ENCODE measurements at regions not wholly inside any gene's neighbourhood (a gene's known extent, or its start where the extent isn't known, plus 50 kb on each side); places are given as distances from the start of the nearest gene placed in this dataset.
"Not testable (repeated sequence)": the region's sequence is repeated elsewhere in the genome, so short reads cannot be mapped to it uniquely, and the experiment has no call there.

DNA sequence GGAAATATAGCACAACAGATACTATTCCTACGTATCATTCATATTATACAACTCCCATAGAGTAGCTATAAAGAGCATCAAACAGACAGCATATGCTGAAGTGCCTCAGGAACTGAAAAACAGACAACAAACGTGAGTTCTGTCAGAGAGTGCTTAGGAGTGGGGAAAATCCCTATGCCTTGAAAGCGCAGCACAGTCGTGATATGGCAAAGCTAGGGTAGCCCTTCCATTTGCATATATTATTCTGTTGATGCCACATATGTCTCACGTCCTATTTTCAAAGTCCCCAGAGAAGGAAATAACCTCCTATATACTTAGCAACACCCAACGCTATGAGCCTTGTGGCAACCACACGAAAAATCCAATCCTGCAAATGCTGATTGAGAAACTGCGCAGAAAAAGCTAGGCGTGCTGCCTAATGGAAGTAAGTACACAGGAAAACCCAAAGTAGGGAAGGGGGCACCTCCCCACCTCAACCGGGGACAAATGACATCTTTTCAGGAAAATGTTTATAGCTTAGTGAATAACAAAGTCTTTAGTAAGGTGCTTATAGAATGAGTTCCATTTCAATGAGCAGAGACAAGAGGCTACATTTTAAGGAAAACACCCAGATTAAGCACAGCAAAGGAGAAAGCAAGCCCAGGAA lies 105.1 kb downstream of the MED10 start:
- no peak for DNase-seq

DNA sequence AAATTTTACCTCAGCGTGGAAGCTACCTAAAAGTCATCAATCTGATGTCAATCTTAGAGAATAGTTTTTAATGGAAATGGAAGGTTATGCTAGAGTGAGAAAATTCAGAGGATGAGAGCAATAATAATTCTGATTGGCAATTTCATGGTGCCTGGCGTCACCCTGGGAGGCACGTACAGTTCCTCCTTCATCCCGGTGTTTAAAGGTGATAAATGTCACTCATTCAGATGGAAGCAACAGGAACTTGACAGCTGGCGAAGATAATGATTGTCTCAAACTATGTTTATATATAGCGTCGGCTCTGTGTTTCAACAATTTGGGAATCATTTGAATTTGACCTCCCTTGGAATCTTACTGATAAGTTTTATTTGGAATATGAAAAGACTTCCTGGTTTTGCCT lies 108.4 kb downstream of the MED10 start:
- DNase-seq = no peak

DNA sequence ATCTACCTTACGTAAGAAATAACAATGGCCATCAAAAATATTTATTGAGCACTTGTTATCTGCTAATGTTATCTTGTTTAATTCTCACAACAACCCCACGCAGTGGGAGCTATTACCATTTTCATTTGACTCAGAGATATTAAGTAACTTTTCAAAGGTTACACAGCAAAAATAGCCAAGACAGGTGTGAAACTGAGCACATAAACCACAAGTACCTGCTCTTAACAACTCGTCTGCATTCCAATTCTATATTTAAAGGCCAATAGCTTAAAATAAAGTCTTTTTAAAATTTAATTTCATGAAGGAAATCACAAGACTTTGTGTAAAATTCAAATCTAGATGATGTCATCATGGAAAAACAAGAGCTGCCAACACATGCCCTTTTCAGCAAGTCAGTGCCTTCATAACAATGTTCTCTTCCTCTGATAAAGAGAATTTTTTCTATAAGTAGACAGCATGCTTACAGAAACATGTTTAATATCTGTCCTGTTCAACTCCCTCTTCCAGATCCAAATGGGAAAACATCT lies 111.6 kb downstream of the MED10 start:
- no peak for DNase-seq

DNA sequence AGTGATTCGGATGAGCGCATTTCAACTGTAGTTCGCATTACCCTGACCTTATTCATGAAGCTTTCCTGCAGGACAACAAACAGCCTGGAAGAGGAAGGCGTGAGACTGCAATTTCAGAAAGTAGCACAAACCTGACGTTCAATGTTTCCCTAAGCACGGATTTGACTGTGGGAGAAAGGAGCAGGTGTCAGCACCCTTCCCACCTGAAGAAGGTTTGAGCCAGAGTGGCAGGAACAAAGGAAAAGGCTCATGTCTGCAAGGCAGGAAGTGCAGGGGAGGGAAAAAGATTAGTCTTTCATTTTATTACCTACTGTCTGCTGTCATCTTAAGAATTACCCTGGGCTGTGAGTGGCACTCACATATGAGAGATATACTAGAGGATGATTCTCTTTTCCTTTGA lies 114.0 kb downstream of the MED10 start:
- no peak for DNase-seq

DNA sequence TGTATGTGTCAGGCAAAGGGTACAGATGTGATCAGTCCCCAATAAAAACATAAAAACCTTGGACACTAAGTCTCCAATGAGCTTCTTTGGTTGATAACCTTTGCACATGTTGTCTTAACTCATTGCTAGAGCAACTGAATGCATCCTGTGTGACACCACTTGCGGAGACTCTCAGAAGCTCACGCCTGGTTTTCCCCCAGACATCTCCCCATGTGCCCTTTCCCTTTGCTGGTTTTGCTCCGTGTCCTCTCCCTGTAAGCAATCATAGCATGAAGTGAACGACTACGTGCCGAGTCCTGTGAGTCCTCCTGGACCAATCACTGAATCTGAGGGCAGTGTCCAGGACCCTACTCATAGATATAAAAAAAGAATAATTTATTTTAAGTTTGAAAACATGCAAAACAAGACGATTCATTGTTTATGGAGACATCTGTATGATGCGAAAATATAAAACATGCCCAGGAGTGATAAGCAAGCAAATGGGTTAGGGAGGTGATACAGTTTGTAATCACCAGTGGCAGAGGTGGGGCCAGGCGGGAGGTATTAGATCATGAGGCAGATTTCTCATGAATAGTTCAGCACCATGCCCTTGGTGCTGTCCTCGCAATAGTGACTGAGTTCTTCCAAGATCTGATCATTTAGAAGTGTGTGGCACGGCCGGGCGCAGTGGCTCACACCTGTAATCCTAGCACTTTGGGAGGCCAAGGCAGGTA lies 115.5 kb downstream of the MED10 start:
- no peak for DNase-seq

DNA sequence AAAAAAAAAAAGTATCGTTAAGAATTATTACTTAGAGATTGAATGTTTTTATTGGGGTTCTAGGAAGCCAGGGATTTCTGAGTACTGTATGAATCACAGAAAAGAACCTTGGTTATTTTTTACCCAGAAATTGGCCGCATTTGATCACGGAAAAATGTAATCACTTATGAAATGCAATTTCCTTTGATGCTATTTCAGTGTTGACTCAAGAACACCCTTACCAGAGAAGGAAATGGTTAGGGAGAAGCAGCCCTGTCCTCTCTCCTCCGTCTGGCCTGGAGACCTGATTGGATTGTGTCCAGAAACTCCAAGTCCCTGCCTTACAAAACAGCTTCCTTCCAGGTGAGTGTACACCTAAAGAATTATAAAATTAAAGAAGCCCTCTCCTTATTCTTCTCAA lies 116.7 kb downstream of the MED10 start:
- no peak for DNase-seq

DNA sequence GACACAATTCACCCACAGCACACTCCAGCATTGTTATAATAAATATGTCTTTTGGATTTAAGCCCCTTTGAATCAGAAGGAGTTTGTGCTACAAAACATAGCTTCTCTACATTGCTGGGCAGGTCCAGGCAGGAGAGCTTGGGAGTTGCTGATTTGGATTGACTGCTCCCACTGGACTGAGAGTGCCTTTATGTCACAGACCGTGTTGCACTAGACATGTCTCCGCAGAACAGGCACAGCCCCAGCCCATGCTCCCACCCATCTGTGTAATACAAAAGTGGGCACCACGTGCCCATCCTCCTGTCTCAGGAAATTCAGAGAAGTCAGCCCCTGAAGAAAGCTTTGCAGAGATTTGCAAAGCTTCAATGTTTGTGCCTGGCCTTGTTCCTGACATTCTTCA lies 117.1 kb downstream of the MED10 start:
- DNase-seq = no peak

DNA sequence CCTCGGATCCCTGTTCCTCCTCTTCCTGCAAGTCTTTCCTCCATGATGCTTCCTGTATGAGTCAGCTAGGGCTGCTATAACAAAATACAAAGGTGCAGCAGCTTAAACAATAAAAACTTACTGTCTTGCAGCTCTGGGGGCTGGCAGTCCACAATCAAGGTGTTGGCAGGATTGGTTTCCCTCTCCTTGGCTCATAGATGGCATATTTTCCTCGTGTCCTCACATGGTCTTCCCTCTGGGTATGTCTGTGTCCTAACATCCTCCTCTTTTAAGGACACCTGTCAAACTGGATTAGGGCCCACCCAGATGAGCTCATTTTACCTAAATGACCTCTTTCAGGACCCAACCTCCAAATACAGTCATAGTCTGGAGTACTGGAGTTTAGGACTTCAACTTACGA lies 117.5 kb downstream of the MED10 start:
- DNase-seq = no peak

DNA sequence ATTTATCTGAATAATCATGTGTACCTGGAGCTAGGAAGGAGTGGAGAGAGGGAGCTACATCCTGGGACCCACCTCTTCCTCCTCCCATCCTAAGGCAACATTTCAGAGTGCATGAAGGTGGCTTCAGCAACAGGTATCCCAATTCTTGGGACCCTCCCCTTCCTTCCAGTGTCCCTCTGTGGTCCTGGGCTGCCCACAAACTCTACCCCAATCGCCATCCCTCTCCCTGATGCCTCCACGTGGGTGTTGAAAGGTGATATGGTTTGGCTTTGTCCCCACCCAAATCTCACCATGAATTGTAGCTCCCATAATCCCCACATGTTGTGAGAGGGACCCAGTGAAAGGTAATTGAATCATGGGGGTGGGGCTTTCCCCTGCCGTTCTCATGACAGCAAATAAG lies 121.4 kb downstream of the MED10 start:
- no peak for DNase-seq

DNA sequence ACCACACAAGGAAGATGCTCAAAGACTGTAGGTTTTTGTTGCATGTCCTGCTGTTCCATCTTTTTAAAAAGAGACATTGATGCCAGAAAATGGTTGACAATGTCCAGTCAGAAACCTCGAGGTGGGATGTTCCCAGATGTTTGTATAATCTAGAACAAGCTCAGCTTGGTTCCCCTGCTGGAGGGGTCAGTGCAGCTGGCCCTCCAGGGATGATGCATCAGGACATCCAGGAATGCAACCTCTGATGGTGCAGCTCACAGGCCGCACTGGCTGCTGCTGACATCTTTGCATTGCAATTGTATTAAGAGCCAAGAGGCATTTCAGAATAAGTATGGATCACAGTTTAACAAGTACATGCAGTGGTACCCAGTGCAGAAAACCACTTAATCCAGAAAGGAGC lies 122.4 kb downstream of the MED10 start:
- DNase-seq = no peak

DNA sequence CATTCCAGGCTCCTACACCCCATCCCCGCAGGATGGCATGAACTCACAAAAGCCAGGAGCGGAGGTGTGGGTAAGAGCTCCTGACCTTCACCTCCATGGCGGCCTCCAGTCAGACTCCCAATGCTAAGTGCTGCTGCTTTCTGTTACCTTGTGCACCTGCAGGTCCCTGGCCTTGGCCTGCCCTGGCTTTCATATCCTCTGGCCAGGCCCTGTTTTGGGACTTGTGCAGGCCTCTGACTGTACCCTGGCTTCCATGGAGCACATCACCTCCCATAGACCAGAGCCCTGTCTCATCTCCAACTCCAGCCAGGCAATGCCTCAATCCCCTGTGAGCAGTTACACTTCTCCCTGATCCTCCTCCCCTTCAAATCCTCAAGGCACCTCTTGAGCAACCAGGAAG lies 124.5 kb downstream of the MED10 start:
- DNase-seq = no peak

DNA sequence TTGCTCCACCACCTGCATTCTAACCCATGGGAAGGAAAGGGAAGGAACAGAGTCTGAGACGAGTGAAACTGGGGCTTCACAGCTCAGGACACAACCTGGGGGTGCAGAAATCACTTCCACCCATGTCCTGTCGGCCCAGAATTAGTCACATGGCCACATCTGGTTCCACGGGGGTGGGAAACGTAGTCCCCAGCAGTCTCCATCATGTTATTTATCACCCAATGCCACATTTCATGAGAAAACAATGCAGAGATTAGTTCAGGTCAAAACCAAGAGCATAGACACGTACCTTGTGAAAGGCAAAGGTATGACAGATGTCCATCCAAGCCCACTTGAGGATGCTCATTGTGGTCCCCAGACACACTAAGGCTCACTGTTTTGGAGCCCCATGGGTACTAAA lies 125.1 kb downstream of the MED10 start:
- no peak for DNase-seq

DNA sequence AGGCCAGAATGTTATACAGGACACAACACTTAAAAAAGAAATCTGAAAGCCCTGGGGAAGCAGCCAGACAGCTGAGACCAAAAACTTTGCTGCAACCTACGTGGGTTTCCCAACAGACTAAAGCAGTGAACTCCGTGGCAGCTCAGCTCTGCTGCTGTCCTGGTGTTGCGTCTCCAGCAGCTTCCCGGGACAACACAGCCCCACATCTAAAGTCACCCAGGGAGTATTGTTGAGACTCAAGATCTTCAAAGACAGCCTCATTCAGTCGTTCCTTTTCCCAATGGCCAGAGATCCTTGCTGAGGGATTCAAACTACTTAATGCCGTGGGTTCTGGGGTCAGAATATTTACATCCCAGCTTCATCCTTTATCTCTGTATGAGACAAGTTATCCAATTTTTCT lies 125.8 kb downstream of the MED10 start:
- no peak for DNase-seq

DNA sequence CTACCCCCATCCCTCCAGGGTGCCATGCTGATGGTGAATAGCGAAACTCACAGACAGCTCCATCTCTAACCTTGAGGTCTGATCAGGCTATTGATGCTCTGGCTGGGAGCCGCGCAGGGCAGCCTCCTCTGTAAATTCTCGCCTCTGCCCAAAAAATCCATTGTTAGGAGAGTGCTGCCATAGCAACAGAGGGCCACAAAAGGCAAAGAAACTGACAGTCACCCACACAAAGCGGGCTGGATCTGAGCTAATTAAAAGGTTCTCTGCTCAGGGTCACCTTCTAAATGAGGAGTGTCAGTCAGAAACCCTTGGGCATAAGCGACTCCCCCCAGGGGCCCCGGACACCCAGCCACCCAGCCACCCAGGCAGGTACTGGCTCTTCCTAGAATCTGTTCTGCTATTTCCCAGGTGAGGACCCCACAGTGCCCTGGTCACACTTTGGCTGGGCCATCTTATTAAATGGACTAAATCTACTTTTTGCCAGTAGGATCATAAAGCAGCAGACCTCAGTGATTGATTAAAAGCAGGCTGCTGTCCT lies 126.7 kb downstream of the MED10 start:
- no peak for DNase-seq

DNA sequence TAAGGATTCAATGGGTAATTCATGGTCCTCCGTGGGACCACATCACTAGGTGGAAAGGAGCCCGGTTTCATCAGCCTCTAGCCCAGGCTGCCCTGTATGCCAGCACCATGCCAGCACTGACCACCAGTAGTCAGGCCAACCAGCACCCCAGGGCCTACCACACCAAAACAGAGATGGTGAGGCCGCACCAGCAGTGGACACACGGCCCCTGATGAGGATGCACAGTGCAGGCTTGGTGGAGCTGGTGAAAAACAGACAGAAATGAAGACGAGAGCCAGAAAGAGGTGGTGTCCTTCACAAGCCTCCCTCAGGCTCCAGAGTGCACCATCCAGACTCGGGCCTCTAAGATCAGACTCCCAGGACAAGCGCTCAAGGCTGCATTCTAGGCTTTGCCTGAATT lies 128.2 kb downstream of the MED10 start:
- no peak for DNase-seq

DNA sequence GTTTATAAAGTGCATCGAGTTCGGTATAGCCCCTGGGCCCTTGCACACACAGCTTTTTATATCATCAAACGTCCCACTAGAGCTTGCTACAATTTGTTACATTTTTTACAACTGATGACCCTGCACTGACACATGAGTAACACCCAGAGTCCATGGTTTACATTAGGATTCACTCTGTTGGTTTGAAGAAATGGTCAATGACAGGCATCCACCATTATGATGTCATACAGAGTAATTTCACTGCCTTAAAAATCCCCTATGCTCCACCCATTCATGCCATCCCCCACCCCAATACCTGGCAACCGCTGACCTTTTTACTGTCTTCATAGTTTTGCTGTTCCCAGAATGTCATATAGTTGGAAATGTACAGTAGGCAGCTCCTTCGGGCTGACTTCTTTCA lies 130.2 kb downstream of the MED10 start:
- DNase-seq = no peak

DNA sequence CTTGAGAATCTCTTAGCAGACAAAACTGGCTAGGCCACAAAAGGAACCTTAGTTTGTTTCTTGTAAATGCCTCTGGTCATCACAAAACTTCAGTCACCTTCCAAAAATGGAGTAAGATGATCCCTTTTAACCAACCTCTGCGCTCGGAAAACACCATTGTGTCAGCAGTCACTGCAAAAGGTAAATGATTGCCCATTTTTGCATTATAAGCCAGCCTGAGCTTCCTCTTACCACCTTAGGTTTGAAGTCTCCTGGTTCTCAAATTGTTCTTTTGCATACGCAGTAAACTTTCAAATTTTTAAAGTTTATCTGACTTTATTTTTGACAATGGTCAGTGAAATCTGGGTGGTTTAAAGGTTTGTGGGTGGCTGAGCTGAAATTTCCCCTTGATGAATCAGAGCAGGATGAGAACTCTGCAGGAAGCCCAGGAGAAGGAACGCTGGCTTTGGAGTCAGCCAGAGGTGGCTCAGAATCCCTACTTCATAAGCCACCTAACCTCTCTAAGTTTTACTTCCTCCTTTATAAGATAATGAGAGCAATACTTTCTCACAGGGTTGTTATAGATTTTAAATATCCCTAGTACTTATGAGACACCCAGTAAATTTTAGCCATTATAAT lies 131.4 kb downstream of the MED10 start:
- DNase-seq = no peak

DNA sequence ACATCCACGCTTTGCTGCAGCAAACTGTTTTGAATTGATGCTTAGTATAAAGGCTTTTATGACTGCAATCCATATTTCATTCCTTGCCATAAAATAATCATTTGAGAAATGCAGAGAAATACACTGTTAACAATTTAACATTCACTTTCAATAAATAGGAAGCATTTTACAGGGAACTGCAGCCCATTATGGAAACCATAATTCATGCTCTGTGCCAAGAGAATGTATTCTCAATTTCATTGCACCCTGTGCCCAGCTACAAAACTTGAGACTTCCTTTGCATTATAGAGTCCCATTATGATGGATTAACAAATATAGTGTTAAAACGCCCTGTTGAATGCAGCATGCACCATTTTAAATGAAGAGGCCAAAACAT lies 134.0 kb downstream of the MED10 start:
- DNase-seq = no peak

DNA sequence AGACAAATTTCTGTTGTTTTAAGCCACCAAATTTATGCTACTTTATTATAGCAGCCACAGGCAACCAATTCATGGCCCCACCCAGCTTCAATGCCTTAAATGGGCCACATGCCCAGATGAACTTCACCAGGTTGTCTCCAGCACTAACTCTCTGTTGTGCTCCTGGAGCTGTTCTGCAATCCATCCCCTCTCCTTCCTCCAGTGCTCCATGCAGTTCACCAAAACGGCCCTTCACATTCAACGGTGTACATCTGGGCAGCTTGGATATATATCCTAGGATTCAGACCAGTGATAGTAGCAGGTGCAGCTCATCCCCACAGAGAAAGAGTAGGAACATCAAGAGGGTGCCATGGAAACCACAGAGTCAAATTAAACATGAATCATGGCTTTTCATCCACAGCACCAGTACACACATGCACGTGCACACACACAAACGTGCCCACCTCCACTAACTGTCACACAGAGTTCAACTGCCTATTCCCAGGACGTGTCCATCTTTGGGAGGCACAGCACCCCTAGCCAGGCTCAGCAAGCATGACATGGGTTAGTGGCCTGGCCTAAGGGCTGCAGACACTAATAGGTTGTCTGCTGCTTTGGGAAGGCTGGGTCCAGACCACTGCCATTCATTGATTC lies 134.5 kb downstream of the MED10 start:
- no peak for DNase-seq

DNA sequence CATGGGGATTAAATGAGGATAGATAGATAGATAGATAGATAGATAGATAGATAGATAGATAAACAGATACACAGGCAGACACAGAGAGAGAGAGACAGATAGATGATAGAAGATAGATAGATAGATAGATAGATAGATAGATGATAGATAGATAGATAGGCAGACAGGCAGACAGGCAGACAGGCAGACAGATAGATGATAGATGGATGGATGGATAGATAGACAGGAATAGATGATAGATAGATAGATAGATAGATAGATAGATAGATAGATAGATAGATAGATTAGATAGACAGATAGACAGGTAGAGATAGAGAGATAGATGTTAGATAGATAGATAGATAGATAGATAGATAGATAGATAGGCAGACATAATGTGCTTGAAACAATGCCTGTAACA lies 137.3 kb downstream of the MED10 start:
- not testable (repeated sequence) for DNase-seq

DNA sequence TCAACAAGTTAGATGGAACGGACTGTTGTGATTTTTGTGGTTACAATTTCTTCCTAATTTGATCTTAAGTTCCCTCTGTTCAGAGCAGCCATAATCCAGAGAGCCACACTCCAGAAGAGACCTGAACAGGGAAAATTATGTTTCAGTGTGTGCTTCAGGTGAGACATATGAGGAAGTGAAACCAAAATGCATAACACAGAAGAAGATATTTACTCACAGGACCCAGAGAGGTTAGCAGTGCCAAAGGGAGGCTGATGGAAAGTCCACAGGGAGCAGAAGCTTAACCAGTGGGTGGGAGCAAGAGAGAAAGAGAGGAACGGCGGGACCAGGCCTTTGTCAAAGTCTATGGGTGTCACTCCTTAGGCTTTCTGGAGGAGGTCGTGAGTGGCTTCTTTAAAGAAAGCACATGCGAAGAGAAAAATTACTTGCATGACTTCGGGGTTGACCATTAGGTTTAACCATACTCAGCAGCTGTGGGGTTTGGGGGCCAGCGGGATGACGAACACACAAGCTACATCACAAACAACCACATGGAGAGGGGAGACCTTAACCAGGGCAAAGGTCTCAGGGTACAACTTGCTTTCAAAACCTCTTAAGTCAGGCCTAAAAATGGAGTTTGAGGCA lies 141.4 kb downstream of the MED10 start:
- no peak for DNase-seq

DNA sequence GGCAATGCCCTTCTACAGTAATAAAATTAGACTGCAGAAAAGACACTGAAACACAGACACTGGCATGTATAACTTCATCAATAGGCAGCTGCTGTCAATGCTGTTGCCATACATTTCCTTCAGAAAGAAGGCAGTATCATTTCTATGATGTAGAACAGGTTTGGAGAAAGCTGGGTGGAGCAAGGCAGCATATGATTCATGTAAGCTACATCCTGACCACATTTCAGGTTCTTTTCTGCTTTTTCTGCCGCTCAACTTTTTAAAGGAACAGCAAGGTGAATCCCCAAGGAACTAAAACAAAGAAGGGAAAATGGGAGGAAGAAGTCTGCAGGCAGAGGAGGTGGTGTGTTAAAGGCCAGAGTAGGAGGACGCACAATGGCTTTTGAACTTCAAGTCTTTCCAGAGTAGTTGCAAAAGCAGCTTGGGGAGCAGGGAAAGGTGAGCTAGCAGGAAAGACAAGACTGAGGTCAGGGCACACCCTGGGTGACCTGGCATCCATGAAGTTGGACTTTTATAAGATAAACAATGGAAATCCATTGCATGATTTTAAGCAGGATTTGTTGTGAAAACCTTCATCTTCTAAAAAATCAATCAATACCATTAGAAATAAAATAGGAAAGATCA lies 142.1 kb downstream of the MED10 start:
- DNase-seq = no peak

DNA sequence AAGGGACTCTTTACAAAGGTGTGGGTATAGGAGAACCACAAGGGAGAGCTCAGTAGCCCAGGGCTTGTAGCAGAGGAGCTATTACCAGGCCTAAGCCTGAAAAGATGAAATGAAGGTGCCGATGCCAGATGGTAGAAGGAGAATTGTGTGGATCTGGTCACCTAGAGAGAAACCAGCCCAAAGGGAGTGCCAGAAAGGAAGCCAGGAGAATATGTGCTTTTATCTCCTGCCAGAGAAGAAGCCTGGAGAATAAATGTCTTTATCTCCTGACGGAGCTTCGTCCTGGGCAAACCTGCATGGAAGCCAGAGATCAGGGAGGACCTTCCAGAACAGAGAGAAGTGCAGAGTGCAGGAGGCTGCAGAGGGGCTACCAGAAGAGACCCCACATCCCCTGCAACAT lies 142.6 kb downstream of the MED10 start:
- no peak for DNase-seq
